ENCODE measurements at regions not wholly inside any gene's neighbourhood (a gene's known extent, or its start where the extent isn't known, plus 50 kb on each side); places are given as distances from the start of the nearest gene placed in this dataset.

DNA sequence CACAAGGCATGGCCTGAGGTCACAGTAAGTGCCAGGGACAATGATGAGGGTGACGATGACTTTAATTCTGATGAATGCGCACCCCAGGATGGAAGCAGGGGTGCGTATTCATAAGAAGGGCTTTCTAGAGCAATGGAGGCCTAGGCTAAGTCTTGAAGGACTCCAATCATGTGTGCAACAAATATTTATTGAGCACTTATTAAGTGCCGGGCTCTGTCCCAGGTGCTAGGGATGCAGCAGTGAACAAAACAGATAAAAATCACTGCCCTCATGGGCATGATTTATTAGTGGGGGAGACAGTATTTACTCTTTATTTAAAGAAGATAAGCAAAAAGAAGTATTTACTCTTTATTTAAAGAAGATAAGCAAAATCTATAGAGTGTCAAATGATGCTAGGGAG is 198.2 kb upstream of the KCNG1 start:
- H3K4me1 Mint-ChIP-seq, result peaks cover 17% of the 10 kb centered on the region
- POLR2A ChIA-PET, result no interaction called here
- CTCF ChIA-PET, result no interaction called here
- no peak overlapping the region for H3K27ac Mint-ChIP-seq
- Histone ChIP-seq H3K9me3 (ENCODE audit: control extremely low read depth in 1 of 3, control insufficient read depth in 2 of 3, insufficient read depth in 1 of 3, low read length in 2 of 3) (peaks cover 5 to 33% (median 22%) of the 10 kb centered on the region in 3 donors), H3K36me3 (replicated peaks in 1 of 2; ENCODE audit: control extremely low read depth in 1 of 2, control insufficient read depth in 1 of 2, extremely low read depth in 1 of 2, insufficient read depth in 2 of 2, low read length in 1 of 2) (no peaks in the 10 kb centered on the region), H4K20me1 (ENCODE audit: control insufficient read depth, insufficient read depth, low read length, poor library complexity, severe bottlenecking) (no peaks in the 10 kb centered on the region), H3K27me3 (replicated peaks in 1 of 4; ENCODE audit: control extremely low read depth in 1 of 4, control insufficient read depth in 3 of 4, insufficient read depth in 4 of 4, low read length in 3 of 4) (peaks cover 0 to 23% (median 11%) of the 10 kb centered on the region in 4 experiments), H3K4me1 (ENCODE audit: control insufficient read depth in 2 of 2, insufficient read depth in 2 of 2, low read length in 2 of 2) (peaks cover 9 to 13% of the 10 kb centered on the region in 2 donors), H3K4me2 (replicated peaks; ENCODE audit: low read depth, low read length, poor library complexity, severe bottlenecking) (no peak overlapping the region), H3K27ac (ENCODE audit: low read length in 2 of 2) (no peak overlapping the region), H3K4me3 (ENCODE audit: control extremely low read depth in 1 of 5, extremely low read depth in 1 of 5, insufficient read depth in 1 of 5, low read depth in 2 of 5, low read length in 4 of 5) (no peak overlapping the region), H2AFZ (ENCODE audit: insufficient read depth, low read depth, low read length, poor library complexity, severe bottlenecking) (no peak overlapping the region), H3K79me2 (ENCODE audit: control insufficient read depth, insufficient read depth, low read length) (no peaks in the 10 kb centered on the region), H3K9ac (ENCODE audit: low read length) (no peak overlapping the region)
- peaks cover 6% of the 10 kb centered on the region for H3K9me3 Mint-ChIP-seq (ENCODE audit: insufficient read depth)
- H3K27me3 Mint-ChIP-seq, result peaks cover 26% of the 10 kb centered on the region
- 95% methylated on average over 4 of the region's 4 CpGs for WGBS (ENCODE audit: insufficient coverage)
- ATAC-seq (ENCODE audit: low read depth) (no peak), DNase-seq (no peak)
- no peak overlapping the region for H3K4me3 Mint-ChIP-seq
- TF ChIP-seq, protein P1, sequence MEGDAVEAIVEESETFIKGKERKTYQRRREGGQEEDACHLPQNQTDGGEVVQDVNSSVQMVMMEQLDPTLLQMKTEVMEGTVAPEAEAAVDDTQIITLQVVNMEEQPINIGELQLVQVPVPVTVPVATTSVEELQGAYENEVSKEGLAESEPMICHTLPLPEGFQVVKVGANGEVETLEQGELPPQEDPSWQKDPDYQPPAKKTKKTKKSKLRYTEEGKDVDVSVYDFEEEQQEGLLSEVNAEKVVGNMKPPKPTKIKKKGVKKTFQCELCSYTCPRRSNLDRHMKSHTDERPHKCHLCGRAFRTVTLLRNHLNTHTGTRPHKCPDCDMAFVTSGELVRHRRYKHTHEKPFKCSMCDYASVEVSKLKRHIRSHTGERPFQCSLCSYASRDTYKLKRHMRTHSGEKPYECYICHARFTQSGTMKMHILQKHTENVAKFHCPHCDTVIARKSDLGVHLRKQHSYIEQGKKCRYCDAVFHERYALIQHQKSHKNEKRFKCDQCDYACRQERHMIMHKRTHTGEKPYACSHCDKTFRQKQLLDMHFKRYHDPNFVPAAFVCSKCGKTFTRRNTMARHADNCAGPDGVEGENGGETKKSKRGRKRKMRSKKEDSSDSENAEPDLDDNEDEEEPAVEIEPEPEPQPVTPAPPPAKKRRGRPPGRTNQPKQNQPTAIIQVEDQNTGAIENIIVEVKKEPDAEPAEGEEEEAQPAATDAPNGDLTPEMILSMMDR (IDR thresholded peaks at IDR 0.05), result no peak
- TF ChIP-seq EZH2 (IDR thresholded peaks at IDR 0.05; ENCODE audit: borderline replicate concordance, insufficient read depth, low read depth, low read length, poor library complexity, severe bottlenecking), result no peak
- intact Hi-C loops (cut with micrococcal nuclease), result loop anchor here (10.0 kb wide), 1 partner anchor 374 kb away; no protein-coding TSS in a partner anchor

DNA sequence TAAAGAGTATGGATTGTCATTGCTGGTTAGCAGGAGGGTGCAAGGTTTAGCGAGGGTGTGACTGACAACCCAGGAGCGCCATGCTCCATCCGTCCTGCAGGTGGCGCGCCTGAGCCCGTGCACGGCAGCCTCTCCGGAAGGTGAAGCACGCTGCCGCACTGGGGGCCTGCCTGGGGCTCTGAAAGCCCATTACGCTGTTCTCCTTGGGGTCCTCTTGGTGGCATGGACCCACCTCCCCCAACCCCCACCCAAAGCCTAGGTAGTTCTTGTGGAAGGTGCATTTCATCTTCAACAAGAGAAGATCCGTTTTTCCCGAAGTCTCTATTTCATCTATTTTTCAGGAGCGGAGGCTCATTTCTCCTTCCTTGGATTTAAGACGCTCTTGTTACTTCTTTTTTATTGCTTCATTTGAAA is 197.4 kb upstream of the KCNG1 start:
- Mint-ChIP-seq H3K27me3 (peaks cover 27% of the 10 kb centered on the region), H3K4me3 (no peak overlapping the region), H3K9me3 (ENCODE audit: insufficient read depth) (peaks cover 6% of the 10 kb centered on the region), H3K27ac (no peak overlapping the region), H3K4me1 (peaks cover 17% of the 10 kb centered on the region)
- peak; percentile 30 for DNase-seq
- H3K27ac ChIP-seq (ENCODE audit: low read length in 2 of 2), result no peak overlapping the region
- ATAC-seq (ENCODE audit: low read depth), result no peak
- POLR2A ChIA-PET, result no interaction called here
- H3K9ac ChIP-seq (ENCODE audit: low read length), result no peak overlapping the region
- 18% methylated on average over 11 of the region's 15 CpGs for WGBS (ENCODE audit: insufficient coverage)
- H3K36me3 ChIP-seq (replicated peaks in 1 of 2; ENCODE audit: control extremely low read depth in 1 of 2, control insufficient read depth in 1 of 2, extremely low read depth in 1 of 2, insufficient read depth in 2 of 2, low read length in 1 of 2), result no peaks in the 10 kb centered on the region
- no peaks in the 10 kb centered on the region for H4K20me1 ChIP-seq (ENCODE audit: control insufficient read depth, insufficient read depth, low read length, poor library complexity, severe bottlenecking)
- no peak overlapping the region for H2AFZ ChIP-seq (ENCODE audit: insufficient read depth, low read depth, low read length, poor library complexity, severe bottlenecking)
- peaks cover 9 to 13% of the 10 kb centered on the region in 2 donors for H3K4me1 ChIP-seq (ENCODE audit: control insufficient read depth in 2 of 2, insufficient read depth in 2 of 2, low read length in 2 of 2)
- H3K79me2 ChIP-seq (ENCODE audit: control insufficient read depth, insufficient read depth, low read length), result no peaks in the 10 kb centered on the region
- TF ChIP-seq EZH2 (IDR thresholded peaks at IDR 0.05; ENCODE audit: borderline replicate concordance, insufficient read depth, low read depth, low read length, poor library complexity, severe bottlenecking), result no peak
- TF ChIP-seq, protein P1 (IDR thresholded peaks at IDR 0.05), result peak; percentile 68
- peaks cover 5 to 35% (median 25%) of the 10 kb centered on the region in 3 donors for H3K9me3 ChIP-seq (ENCODE audit: control extremely low read depth in 1 of 3, control insufficient read depth in 2 of 3, insufficient read depth in 1 of 3, low read length in 2 of 3)
- H3K4me2 ChIP-seq (replicated peaks; ENCODE audit: low read depth, low read length, poor library complexity, severe bottlenecking), result peak overlapping the region; percentile 38
- intact Hi-C loops (cut with micrococcal nuclease), result loop anchor here (10.0 kb wide), 1 partner anchor 375 kb away; no protein-coding TSS in a partner anchor
- H3K27me3 ChIP-seq (replicated peaks in 1 of 4; ENCODE audit: control extremely low read depth in 1 of 4, control insufficient read depth in 3 of 4, insufficient read depth in 4 of 4, low read length in 3 of 4), result peaks cover 0 to 23% (median 11%) of the 10 kb centered on the region in 4 experiments
- CTCF ChIA-PET, result no interaction called here
- no peak overlapping the region for H3K4me3 ChIP-seq (ENCODE audit: control extremely low read depth in 1 of 5, extremely low read depth in 1 of 5, insufficient read depth in 1 of 5, low read depth in 2 of 5, low read length in 4 of 5)
